ENCODE measurements at regions not wholly inside any gene's neighbourhood (a gene's known extent, or its start where the extent isn't known, plus 50 kb on each side); places are given as distances from the start of the nearest gene placed in this dataset.
"Not testable (repeated sequence)": the region's sequence is repeated elsewhere in the genome, so short reads cannot be mapped to it uniquely, and the experiment has no call there.

DNA sequence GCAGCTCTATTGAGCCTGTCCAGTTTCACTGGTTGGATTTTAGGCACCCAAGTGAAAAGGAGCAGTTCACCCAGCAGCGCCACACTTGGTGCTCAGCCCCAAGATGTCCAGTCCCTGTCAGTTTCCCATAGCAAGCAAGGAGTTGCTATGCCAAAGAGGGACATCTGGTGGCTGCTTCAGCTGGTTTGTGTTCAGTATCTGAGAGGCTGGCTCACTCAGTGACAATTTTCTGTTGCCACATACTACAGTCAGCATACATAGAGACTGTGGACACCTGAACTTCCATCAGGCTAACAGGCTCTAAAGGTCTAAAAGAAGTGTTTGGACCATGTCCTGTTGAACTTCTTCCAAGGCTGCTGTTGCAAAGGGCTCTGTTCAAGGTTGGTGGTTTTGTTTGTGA lies 453.9 kb downstream of the RPIA start:
- DNase-seq (ENCODE audit: low read depth, low spot score): not testable (repeated sequence)

DNA sequence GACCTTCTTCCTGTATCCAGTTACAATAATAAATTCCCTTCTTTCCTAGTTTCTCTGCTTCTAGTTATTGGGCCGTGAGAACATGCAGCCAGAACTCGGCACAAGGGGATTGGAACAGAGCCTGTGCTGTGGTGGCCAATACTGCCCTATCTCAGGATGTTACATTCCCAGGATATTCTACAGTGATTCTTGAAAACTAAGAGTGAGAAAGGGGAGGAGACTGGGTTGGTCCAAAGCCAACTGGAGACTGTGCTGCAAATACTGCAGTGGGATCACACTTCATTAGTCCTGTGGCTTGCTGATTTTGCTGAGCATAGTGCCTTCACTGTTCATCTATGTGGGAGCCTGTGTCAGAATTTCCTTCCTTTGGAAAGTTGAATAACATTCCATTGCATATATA lies 456.8 kb downstream of the RPIA start:
- not testable (repeated sequence) for DNase-seq (ENCODE audit: low read depth, low spot score)

DNA sequence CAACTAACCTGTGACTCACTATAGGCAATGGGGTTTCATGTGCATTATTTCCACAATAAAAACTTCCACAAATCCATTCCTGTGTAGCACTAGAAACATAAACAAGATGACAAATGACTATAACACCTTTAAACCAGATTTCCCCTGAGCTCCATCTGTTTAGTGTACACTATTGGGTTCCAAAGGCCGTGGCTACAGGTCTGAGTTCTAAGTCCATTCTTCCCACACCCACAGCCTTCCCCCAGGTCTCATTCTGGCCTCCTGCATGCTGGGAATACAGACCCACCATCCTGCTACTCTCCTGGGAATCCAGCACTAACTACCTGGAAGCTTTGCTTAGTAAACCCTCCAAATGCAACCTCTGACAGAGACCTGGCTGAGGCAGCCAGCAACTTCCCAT lies 460.2 kb downstream of the RPIA start:
- not testable (repeated sequence) for DNase-seq (ENCODE audit: low read depth, low spot score)

DNA sequence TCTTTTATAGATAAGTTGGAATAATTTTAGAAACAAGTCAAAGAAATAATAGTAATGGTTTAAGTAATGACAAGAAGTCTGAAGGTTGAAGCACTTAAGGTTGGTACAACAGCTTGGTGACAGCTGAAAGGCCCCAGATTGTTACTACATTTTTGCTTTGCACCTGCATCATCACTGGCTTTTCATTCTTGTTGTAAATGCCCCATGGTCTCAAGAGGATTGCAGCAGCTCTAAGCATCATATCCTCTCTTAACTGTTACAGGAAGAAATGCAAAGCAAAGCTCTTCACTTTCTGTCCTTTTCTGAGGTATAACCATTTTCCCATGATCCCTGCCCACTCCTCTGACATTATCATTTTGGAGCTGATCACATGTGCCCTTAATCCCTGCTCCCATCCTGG lies 461.0 kb downstream of the RPIA start:
- not testable (repeated sequence) for DNase-seq (ENCODE audit: low read depth, low spot score)

DNA sequence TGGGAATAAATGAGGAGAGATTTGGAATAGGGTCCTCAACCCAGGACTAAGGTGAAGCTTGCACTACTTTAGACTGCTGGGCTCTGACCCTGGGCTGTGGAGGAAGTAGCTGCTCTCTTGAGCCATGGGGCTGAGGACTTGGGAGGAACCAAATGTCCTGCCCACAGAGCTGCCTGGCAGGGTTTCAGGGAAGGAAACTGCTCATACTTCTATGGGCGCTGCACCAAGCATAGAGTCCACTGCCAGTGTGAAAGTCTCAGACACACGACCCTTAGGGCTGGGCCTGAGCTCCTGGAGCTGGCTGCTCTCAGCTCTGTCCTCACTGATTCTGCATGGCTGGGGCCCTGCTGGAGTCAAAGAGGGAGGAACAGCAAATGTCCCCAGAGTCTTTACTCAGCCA lies 461.7 kb downstream of the RPIA start:
- DNase-seq (ENCODE audit: low read depth, low spot score): not testable (repeated sequence)

DNA sequence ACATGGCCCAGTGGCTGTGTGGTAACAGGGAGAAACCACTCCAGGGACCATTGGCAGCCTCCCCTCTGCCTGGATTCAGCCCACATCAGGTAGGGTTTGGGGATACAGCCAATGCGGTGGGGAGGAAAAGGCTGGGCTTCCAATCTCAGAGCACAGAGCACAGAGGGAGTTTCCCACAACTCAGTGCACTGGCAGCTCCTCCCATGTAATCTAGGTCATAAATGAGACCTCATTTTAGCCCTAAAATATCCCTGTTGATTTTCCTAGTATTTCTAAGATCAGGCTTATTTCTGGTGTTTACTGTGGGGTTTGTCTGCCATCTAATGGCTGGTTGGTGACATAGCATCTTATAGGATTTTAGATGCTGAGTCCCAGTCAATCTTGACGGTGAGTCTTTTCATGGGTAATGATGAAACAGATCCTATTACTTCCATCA lies 462.8 kb downstream of the RPIA start:
- DNase-seq (ENCODE audit: low read depth, low spot score): not testable (repeated sequence)

DNA sequence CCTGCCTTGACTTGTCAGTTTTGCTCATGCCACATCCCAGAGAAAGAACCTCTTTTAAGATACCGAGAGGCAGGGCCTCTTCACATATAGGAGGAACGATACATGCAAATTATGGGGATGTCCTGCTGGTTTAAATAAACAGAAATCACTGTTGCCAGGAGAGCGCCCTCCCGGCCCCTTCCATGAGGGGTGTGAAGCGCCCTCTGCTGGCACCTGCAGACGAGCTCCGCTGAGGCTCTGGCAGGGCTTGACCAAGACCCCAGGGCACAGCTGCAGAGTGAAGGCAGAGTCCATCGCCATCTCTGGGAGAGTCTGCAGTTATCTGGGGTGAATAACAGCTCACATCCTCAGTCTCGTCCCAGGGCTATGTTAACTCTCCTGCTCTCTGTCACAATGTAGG lies 468.8 kb downstream of the RPIA start:
- DNase-seq (ENCODE audit: low read depth, low spot score): not testable (repeated sequence)

DNA sequence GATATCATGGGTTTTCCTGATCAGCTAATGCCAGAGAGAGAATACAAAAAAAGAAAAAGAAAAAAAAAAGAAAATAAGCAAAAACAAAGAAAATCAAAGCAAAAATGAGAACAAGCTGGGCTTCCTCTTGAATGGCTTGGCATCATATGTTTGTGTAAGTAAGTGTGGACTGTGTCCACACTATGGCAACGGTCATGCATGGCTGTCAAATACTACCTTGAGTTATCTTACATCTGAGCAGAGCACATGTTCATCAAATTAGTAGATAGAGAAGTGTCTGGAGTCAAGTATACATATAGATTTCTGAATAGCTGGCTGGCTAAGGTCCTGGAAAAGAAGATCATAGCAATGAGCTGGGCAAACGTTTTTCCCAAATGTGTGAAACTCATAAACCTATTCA lies 470.2 kb downstream of the RPIA start:
- not testable (repeated sequence) for DNase-seq (ENCODE audit: low read depth, low spot score)

DNA sequence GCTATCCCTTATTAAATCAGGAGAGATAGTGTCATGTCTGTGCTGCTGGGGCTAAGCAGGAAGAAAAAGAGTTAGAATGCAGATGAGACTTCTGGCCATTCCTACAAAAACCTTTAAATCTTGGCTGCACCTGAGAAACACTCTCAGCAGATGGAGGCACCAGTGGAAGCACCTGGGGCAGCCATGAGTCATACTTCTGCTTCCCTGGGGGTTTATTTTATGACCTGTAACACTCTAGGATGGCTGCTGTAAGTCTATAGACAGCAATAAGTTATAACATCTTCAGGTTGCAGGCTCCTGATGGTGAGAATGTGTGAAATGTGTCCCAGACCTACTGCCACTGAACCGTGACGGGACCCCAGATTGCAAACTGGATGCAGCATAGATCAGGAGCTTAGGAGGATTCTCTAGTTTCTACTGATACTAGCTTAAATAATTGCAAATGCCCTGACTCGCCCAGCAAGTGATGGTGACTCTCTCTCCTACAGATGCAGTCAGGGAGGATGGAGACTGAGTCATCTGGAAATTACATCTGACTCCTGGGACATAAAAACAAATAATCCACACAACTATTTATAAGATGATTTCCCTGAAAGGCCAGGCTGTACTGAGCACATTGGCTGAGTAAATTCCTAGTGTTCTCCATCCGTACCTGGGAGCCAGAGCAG lies 479.2 kb downstream of the RPIA start:
- not testable (repeated sequence) for DNase-seq (ENCODE audit: low read depth, low spot score)

DNA sequence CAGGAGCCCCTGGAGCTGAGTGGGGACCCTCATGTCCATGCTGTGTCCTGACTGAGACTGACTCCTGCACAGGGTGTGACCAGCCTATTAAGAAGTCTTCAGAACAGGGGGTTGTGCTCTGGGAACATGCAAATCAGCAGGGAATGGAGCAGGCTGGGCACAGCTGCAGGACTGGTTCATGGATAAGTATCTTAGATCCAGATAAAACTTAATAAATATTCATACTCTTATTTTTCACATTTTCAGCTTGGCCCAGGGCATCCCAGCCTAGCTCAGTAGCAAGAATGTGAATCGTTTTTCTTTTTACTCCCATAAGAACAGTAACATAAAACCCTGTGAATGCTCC lies 479.7 kb downstream of the RPIA start:
- not testable (repeated sequence) for DNase-seq (ENCODE audit: low read depth, low spot score)

DNA sequence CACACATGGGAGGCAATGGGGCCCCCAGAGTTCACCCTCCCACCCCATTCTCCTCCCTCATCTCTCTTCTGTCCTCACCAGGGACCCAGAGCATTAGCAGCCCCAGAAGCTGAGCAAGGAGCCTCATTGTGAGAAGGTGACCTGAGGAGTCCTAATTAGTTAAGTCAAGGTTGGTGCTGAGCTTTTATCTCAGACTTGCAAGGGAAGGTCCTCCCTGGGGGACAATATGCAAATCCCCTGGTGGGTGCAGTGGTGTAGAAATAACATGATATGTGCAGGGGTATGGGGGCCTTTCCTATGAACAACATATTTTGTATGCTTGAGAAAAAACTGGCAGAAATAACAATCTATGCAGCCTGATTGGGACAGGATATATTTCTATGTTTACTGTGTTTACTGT lies 485.5 kb downstream of the RPIA start:
- DNase-seq (ENCODE audit: low read depth, low spot score): not testable (repeated sequence)

DNA sequence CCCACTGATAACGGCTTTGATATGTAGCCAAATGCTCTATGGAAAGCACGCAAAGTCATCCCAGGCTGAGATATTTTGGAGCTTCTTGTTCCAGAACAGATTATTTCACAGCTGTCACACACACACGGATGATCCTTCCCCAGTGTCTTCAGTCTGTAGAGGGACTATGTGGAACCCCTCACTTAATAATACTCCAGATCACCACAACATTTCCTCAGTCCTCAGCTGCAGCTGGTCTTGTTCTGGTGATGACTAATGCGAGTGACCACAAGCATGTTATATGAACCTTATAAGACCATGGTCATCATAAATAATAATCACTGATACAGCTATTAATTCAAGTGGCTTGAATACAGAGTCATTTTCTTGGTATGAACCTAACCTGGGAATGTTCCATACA lies 490.7 kb downstream of the RPIA start:
- DNase-seq (ENCODE audit: low read depth, low spot score): not testable (repeated sequence)

DNA sequence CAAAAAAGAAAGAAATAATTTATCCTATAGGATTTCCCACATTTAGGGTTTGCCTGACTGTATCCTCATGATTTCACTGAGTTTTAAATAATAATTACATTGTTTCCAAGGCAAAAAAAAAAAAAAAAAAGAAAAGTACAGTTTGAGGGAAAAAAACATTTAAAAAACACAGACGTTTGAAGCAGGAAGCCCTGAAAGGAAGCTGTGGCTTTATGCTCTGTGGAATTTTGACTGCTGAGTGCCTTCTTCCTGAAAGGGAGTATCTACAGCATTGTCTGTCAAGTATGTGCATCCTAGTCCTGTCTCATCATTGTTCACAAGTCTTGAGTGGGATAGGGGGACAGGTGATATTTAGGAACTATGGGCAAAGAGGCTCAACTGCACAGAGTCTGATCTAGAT lies 493.3 kb downstream of the RPIA start:
- DNase-seq (ENCODE audit: low read depth, low spot score): not testable (repeated sequence)

DNA sequence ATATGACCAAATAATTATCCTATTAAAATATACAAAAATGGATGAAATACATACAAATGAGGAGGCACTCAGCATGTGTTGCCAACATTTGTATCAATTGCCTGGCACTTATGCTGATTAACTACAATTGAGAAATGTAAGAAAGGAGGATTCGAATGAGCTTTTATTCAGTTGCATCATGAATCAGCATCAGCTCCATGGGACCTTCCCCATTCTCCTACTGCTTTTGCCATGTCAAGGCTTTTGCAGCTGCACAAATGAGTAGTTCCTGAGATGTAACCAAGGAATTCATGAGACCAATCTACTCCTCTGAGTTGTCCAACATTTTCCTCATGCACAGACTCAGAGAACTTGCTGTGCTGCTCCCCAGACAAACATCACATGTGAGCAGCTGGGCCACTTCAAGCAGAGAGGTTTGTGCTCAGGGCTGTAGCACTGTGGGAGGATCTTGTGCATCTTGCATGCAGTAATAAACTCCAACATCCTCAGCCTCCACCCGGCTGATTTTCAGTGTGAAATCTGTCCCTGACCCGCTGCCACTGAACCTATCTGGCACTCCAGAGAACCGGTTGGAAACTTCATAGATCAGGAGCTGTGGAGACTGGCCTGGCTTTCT lies 504.3 kb downstream of the RPIA start:
- not testable (repeated sequence) for DNase-seq (ENCODE audit: low read depth, low spot score)

DNA sequence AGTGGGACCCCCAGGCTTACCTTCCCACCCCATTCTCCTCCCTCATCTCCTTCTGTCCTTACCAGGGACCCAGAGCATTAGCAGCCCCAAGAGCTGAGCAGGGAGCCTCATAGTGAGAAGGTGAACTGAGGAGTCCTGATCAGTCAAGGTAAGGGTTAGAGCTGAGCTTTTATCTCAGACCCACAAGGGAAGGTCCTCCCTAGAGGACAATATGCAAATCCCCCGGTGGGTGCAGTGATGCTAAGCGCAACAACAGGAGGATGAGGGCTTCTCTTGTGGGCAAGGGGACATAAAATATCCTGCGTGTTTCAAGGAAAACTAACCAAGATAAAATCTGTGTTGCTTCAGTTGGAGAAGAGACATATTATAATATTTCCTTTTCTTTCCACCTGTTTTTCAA lies 505.2 kb downstream of the RPIA start:
- not testable (repeated sequence) for DNase-seq (ENCODE audit: low read depth, low spot score)

DNA sequence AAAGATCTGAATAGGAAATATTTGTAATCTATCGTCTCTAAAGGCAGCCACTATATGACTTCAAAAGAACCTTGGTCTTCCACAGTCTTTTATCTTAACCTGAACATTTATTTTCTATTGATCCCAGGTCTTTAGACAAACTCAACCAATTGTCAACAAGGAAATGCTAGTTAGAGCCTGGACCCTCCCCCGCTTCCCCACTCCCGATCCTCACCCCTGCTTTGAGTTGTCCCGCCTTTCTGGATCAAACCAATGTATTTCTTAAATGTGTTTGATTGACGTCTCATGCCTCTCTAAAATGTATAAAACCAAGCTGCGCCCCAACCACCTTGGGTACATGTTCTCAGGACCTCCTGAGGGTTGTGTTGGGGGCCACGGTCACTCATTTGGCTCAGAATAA lies 506.6 kb downstream of the RPIA start:
- DNase-seq (ENCODE audit: low read depth, low spot score): not testable (repeated sequence)

DNA sequence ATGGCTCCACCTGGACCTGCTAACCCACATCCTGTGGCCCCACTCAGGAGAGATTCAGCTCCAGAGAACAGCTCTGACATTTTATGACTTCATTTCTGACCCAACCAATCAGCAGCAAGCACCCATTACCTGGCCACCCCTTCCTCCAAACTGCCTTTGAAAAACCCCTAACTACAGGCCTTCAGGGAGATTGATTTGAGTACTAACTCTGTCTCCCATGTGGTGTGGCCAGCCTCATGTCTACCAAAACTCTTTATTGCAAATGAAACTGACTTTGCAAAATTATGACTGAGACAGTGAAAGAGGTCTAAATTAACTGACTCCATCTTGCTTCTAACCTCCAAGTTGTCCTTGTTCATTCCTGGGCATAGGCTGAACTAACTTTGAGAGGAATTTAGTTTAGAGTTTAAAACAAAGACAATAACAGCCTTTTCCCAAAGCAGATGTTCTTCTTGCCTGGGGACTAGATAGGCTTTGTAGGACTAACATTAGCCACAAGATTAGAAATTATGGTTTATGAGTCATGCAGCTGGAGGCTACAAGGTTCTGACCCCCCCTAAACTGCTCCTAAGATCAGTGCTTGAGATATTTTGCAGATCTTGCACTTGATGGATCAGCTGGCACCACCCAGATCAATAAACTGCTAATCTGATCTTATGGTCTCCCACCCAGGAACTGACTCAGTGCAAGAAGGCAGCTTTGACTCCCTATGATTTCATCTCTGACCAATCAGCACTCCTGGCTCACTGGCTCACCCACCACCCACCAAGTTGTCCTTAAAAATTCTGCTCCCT lies 508.2 kb downstream of the RPIA start:
- not testable (repeated sequence) for DNase-seq (ENCODE audit: low read depth, low spot score)

DNA sequence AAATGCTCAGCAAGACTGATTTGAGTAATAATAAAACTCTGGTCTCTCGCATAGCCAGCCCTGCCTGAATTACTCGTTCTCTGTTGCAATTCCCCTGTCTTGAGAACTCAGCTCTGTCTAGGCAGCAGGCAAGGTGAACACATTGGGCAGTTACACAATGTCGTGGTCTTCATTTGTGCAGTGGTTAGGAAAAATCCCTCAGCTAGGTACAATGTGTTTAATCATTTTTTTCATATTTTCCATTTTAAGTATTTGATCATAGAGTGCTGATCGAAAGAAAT lies 508.7 kb downstream of the RPIA start:
- DNase-seq (ENCODE audit: low read depth, low spot score): not testable (repeated sequence)

DNA sequence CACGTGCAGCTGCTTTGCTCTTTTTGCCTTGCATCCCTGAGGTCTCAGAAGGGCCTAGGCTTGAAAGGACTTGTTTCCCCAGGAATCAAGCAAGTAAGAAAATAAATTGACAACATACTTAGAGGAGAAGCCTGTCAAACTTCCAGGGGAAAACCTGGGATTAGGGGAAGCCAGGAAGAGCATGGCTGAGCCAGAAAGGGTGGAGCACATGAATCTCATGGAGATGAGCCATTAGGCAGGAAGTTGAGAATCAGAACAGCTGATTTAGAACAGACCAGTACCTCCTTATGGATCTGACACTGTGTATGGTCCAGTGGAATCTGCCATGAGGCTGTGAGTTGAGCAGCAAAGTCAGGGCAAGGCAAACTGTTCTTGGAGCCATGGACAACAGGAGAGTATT lies 511.0 kb downstream of the RPIA start:
- not testable (repeated sequence) for DNase-seq (ENCODE audit: low read depth, low spot score)

DNA sequence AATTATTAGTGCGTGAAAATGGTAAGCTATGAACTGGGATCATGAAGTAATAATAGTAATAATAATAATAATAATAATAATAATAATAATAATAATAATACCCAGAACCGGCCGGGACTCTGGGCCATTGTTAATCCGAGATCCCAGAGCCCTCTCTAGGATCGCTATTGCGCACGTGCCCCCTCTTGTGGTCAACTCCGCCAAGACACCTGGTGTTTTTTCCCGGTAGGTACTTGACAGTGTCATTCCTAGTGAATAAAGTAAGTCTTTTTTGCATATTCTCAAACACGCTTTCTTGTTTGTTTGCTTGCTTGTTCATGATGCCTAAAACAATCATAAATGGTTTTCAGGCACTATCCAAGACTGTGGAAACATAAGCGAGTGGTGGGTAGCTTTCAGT lies 513.7 kb downstream of the RPIA start:
- DNase-seq (ENCODE audit: low read depth, low spot score): not testable (repeated sequence)

DNA sequence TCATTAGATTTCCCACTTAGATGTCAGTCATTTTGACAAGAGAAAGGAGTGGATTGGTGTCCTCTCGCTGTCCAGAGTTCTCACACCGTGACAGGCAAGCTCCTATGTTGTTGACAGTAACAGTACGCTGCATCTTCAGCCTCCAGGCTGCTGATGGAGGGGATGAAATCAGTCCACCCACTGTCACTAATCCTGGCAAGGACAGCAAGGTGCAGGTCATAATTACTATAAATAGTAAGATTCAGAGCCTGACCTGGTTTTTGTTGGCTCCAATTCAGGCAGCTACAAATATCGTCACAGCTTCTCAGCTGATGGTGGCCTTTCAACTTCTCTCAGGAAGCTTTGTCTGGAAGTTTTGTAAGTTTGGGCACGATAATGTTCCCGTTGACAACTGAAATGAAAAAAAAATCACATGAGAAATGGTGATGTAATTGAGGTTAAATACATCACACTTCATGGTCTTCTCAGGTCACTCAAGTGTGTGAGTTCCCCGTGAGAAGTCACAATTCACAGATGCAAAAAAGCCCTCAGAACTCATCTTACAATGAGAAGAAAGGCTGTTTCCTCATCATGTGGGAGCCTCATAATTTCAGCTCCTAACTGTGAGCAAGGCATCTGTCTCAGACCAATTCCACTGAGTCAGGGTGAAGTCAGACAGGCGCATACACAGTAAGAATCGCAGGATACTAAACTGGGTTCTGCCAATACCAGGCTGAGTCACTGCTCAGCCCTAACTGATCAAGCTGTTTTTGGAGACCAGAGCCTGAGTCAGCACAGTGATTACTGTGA lies 516.9 kb downstream of the RPIA start:
- DNase-seq (ENCODE audit: low read depth, low spot score): not testable (repeated sequence)

DNA sequence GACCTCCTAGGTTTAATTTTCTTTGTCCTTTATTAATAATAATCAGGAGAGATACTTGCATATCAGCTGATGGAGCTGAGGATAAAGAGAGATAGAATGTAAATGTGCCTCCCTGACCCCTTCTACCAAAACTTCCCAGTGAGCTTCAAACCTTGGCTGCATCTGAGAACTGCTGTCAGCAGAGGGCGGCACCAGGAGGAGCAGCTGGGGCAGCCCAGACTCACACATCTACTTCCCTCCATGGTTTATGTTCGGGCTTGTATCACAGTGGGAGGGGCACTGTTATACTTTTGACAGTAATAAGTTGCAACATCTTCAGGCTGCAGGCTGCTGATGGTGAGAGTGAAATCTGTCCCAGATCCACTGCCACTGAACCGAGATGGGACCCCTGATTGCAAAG lies 521.7 kb downstream of the RPIA start:
- not testable (repeated sequence) for DNase-seq (ENCODE audit: low read depth, low spot score)

Measured in brain pericyte (primary cell).